HCT116 (cell line): ENCODE measurements at regions not wholly inside any gene's neighbourhood (a gene's known extent, or its start where the extent isn't known, plus 50 kb on each side); places are given as distances from the start of the nearest gene placed in this dataset.
A peak's percentile ranks its signal among the peaks of the same experiment; 100 is the strongest.

ENCODE experiments used
- ATAC-seq: fragments of 200-7000 bp; cut with Tn5 transposase; 2 replicates; pipeline ENCODE4 v1.9.1; 2020; ENCODE audit warnings: mild to moderate bottlenecking, moderate library complexity
- BruUV-seq: library from RNA; stranded (reverse); fragments of 400-500 nt; replicated peaks from 2 replicates; lab custom pipeline; 2021; lab: Mats Ljungman, UMichigan
- CTCF ChIA-PET: fragments of 300-600 bp; sonication (Branson Sonifier 250); formaldehyde crosslinking; loops from one replicate; lab custom pipeline; 2021; ENCODE audit warnings: antibody characterized with exemption; lab: Charles Lee
- POLR2A ChIA-PET: fragments of 300-600, 350-600 bp; sonication (Branson Sonifier 250); formaldehyde crosslinking; loops from one replicate; lab custom pipeline; 2021; ENCODE audit warnings: antibody characterized with exemption; lab: Charles Lee
- RAD21 ChIA-PET, 2 experiments: fragments of 300-600 bp; sonication (Branson Sonifier 250); formaldehyde crosslinking; loops; one replicate each; lab custom pipeline; 2023; ENCODE audit warnings: low total read pairs in 2 of 2; ENCODE audit not compliant: uncharacterized antibody in 2 of 2, unreplicated experiment in 2 of 2, low non-redundant PET in 1 of 2; lab: Charles Lee
- DNase-seq: peaks from one replicate; pipeline ENCODE4 v3.0.0-alpha.2; 2010; ENCODE audit warnings: low read depth, low spot score
- H2AFZ ChIP-seq: fragments of 200-600 bp; shearing (Covaris generic), sonication (generic); 2 replicates; pipeline ENCODE4 v1.6.1; 2017; ENCODE audit warnings: low read depth, mixed run types, mixed read lengths, antibody characterized with exemption, low read length; ENCODE audit not compliant: poor library complexity, severe bottlenecking
- H3K27ac ChIP-seq: 2 replicates; pipeline ENCODE4 v1.5.1; 2012; ENCODE audit warnings: low read depth, low read length
- H3K27me3 ChIP-seq: fragments of 200-600 bp; sonication (generic); 2 replicates; pipeline ENCODE4 v1.6.1; 2016; ENCODE audit warnings: mixed run types, low read length, mixed read lengths; ENCODE audit not compliant: insufficient read depth
- H3K36me3 ChIP-seq, 2 experiments: fragments of 200-500 bp in 1 of 2; fragments of 200-600 bp in 1 of 2; sonication (Bioruptor generic) in 1 of 2; sonication (generic) in 1 of 2; 2 replicates each; pipeline versions ENCODE4 v1.5.1 to v1.6.1; 2014 to 2016; ENCODE audit warnings: low read length in 2 of 2, inconsistent platforms in 1 of 2, mixed read lengths in 1 of 2, mixed run types in 1 of 2; ENCODE audit not compliant: insufficient read depth in 2 of 2, control insufficient read depth in 1 of 2
- H3K4me1 ChIP-seq, 2 experiments: fragments of 200-600 bp in 1 of 2; sonication (generic) in 1 of 2; 2 replicates each; pipeline versions ENCODE4 v1.5.1 to v1.6.1; 2012 to 2017; ENCODE audit warnings: low read length in 2 of 2, inconsistent platforms in 1 of 2, mild to moderate bottlenecking in 1 of 2, mixed read lengths in 1 of 2, mixed run types in 1 of 2, moderate library complexity in 1 of 2; ENCODE audit not compliant: insufficient read depth in 2 of 2, control insufficient read depth in 1 of 2
- H3K4me2 ChIP-seq: fragments of 200-600 bp; sonication (generic); 2 replicates; pipeline ENCODE4 v1.6.1; 2017; ENCODE audit warnings: mixed run types, low read length, mixed read lengths
- H3K4me3 ChIP-seq, 2 experiments: fragments of 200-600 bp in 1 of 2; sonication (generic) in 1 of 2; replicated peaks in 1 of 2; 2 replicates each; pipeline ENCODE4 v1.5.1; 2011 to 2016; ENCODE audit warnings: low read length in 2 of 2, control low read depth in 1 of 2, low read depth in 1 of 2, mild to moderate bottlenecking in 1 of 2, mixed read lengths in 1 of 2, mixed run types in 1 of 2
- H3K79me2 ChIP-seq: fragments of 200-600 bp; sonication (generic); 2 replicates; pipeline ENCODE4 v1.6.1; 2017; ENCODE audit warnings: mild to moderate bottlenecking, mixed run types, low read length, moderate library complexity, mixed read lengths; ENCODE audit not compliant: insufficient read depth
- H3K9ac ChIP-seq: fragments of 200-600 bp; sonication (generic); 2 replicates; pipeline ENCODE4 v1.6.1; 2016; ENCODE audit warnings: low read length, mixed read lengths
- H3K9me2 ChIP-seq: fragments of 200-600 bp; sonication (generic), shearing (Covaris generic); 2 replicates; pipeline ENCODE4 v1.6.1; 2017; ENCODE audit warnings: mixed run types, mild to moderate bottlenecking, moderate library complexity; ENCODE audit not compliant: insufficient read depth
- H3K9me3 ChIP-seq, 2 experiments: fragments of 200-500 bp in 1 of 2; fragments of 200-600 bp in 1 of 2; sonication (Bioruptor generic) in 1 of 2; sonication (generic) in 1 of 2; 2 replicates each; pipeline ENCODE4 v1.6.1; 2014 to 2017; ENCODE audit warnings: low read length in 2 of 2, mixed read lengths in 2 of 2, inconsistent platforms in 1 of 2, low read depth in 1 of 2, mild to moderate bottlenecking in 1 of 2, mixed run types in 1 of 2, moderate library complexity in 1 of 2; ENCODE audit not compliant: control insufficient read depth in 1 of 2, insufficient read depth in 1 of 2
- H4K20me1 ChIP-seq: fragments of 200-600 bp; sonication (generic), shearing (Covaris generic); 2 replicates; pipeline ENCODE4 v1.6.1; 2017; ENCODE audit warnings: mixed run types, mild to moderate bottlenecking, moderate library complexity; ENCODE audit not compliant: insufficient read depth
- ATF3 ChIP-seq: IDR thresholded peaks from 2 replicates; pipeline ENCODE4 v1.6.1; 2012
- CBX3 ChIP-seq: IDR thresholded peaks from 2 replicates; pipeline ENCODE4 v1.6.1; 2012; ENCODE audit warnings: low read depth
- CTCF ChIP-seq, 3 experiments: fragments of 200-600 bp in 1 of 3; sonication (generic) in 1 of 3; IDR thresholded peaks in 2 of 3; conservative IDR thresholded peaks in 1 of 3; 2 replicates each; pipeline ENCODE4 v1.5.1; 2012 to 2017; ENCODE audit warnings: low read depth in 2 of 3, low read length in 2 of 3, antibody characterized with exemption in 1 of 3, borderline replicate concordance in 1 of 3, control low read depth in 1 of 3, mild to moderate bottlenecking in 1 of 3, mixed read lengths in 1 of 3, mixed run types in 1 of 3, moderate library complexity in 1 of 3; ENCODE audit not compliant: insufficient read depth in 1 of 3
- EZH2phosphoT487 ChIP-seq: fragments of 200-600 bp; IDR thresholded peaks from 2 replicates; pipeline ENCODE4 v1.6.1; 2018; ENCODE audit warnings: antibody characterized with exemption, borderline replicate concordance
- JUND ChIP-seq: IDR thresholded peaks from 2 replicates; pipeline ENCODE4 v1.6.1; 2012
- RAD21 ChIP-seq: IDR thresholded peaks from 2 replicates; pipeline ENCODE4 v1.6.1; 2012; ENCODE audit warnings: low read depth, mild to moderate bottlenecking
- intact Hi-C: fragments of 100-400 bp; cut with micrococcal nuclease; formaldehyde crosslinking; loops from 2 replicates; pipeline ENCODE4 v1.10.0; 2022

GRCh38 chr10:62550173-62550572 is 176.0 kb downstream of the ZNF365 start (continued):
- no peak for TF ChIP-seq ATF3

- H3K4me3 ChIP-seq, result no peak overlapping the region
- ChIA-PET CTCF (interaction anchor here (0.6 kb wide), 1 partner anchor 263 kb away, joined by 3 read pairs; no protein-coding TSS in a partner anchor), POLR2A (no interaction called here), RAD21 (no interaction called here)
- intact Hi-C loops, result no loop called here
- no peak overlapping the region for H3K27ac ChIP-seq
- no peaks in the 10 kb centered on the region for H3K9me3 ChIP-seq
- no peak overlapping the region for H2AFZ ChIP-seq
- no peaks in the 10 kb centered on the region for H3K79me2 ChIP-seq
- no peaks in the 10 kb centered on the region for H3K4me1 ChIP-seq
- H3K9ac ChIP-seq, result no peak overlapping the region
- peak; percentile 15 to 56 (median 56); a peak in 4 of 6 replicates for TF ChIP-seq CTCF (IDR thresholded peaks at IDR 0.05 in 2 of 3, conservative IDR thresholded peaks at IDR 0.05 in 1 of 3; ENCODE audit: borderline replicate concordance in 1 of 3, insufficient read depth in 1 of 3, low read depth in 2 of 3, low read length in 2 of 3)
- TF ChIP-seq RAD21, result peak; percentile 37
- TF ChIP-seq CBX3, result 0 out of 2 replicates have a peak, but pooled peaks have one; percentile 27
- no peak for TF ChIP-seq JUND
- no peak for TF ChIP-seq EZH2phosphoT487
- no peaks in the 10 kb centered on the region for H3K9me2 ChIP-seq
- DNase-seq (peak; percentile 8), ATAC-seq (peak; percentile 74)
- no peaks in the 10 kb centered on the region for H4K20me1 ChIP-seq
- no peak overlapping the region for H3K4me2 ChIP-seq
- no TSS peak for BruUV-seq
- H3K27me3 ChIP-seq, result no peaks in the 10 kb centered on the region
- H3K36me3 ChIP-seq, result no peaks in the 10 kb centered on the region
Measured at GRCh38 chr10:62554632-62555199, 180.5 kb downstream of the ZNF365 start.
